ENCODE measurements at regions not wholly inside any gene's neighbourhood (a gene's known extent, or its start where the extent isn't known, plus 50 kb on each side); places are given as distances from the start of the nearest gene placed in this dataset.

GRCh38 chr5:15406478-15406877, 93.5 kb upstream of the FBXL7 start:
- Mint-ChIP-seq H3K4me1 (ENCODE audit: low read depth) (no peaks in the 10 kb centered on the region), H3K27me3 (ENCODE audit: low read depth) (no peaks in the 10 kb centered on the region), H3K27ac (no peak overlapping the region), H3K36me3 (ENCODE audit: insufficient read depth in 2 of 2) (no peaks in the 10 kb centered on the region), H3K4me3 (no peak overlapping the region), H3K9me3 (peaks cover 2 to 7% of the 10 kb centered on the region in 2 donors)
- DNase-seq = no peak
- no peak for ATAC-seq (replicated peaks in 1 of 2)

- DNase-seq (no peak), ATAC-seq (replicated peaks in 1 of 2) (no peak)
- Mint-ChIP-seq H3K27ac (no peak overlapping the region), H3K27me3 (ENCODE audit: low read depth) (no peaks in the 10 kb centered on the region), H3K4me1 (ENCODE audit: low read depth) (no peaks in the 10 kb centered on the region), H3K4me3 (no peak overlapping the region), H3K9me3 (peaks cover 0 to 3% of the 10 kb centered on the region in 2 donors), H3K36me3 (ENCODE audit: insufficient read depth in 2 of 2) (no peaks in the 10 kb centered on the region)
These were observed 106.8 kb upstream of the FBXL7 start for GRCh38 chr5:15393146-15393545.

GRCh38 chr5:15391704-15392397, 108.1 kb upstream of the FBXL7 start:
- Mint-ChIP-seq H3K9me3 (no peaks in the 10 kb centered on the region), H3K4me1 (ENCODE audit: low read depth) (no peaks in the 10 kb centered on the region), H3K4me3 (no peak overlapping the region), H3K27me3 (ENCODE audit: low read depth) (no peaks in the 10 kb centered on the region), H3K36me3 (ENCODE audit: insufficient read depth in 2 of 2) (no peaks in the 10 kb centered on the region), H3K27ac (no peak overlapping the region)
- ATAC-seq (replicated peaks in 1 of 2) (no peak), DNase-seq (no peak)

- no peaks in the 10 kb centered on the region for H3K4me1 Mint-ChIP-seq (ENCODE audit: low read depth)
- H3K9me3 Mint-ChIP-seq = no peaks in the 10 kb centered on the region
- H3K4me3 Mint-ChIP-seq = no peak overlapping the region
- DNase-seq (no peak), ATAC-seq (replicated peaks in 1 of 2) (no peak)
- no peaks in the 10 kb centered on the region for H3K27me3 Mint-ChIP-seq (ENCODE audit: low read depth)
- H3K27ac Mint-ChIP-seq = no peak overlapping the region
- no peaks in the 10 kb centered on the region for H3K36me3 Mint-ChIP-seq (ENCODE audit: insufficient read depth in 2 of 2)
These were observed 111.1 kb upstream of the FBXL7 start for GRCh38 chr5:15388866-15389265.

- Mint-ChIP-seq H3K27ac (no peak overlapping the region), H3K27me3 (ENCODE audit: low read depth) (no peaks in the 10 kb centered on the region), H3K4me3 (no peak overlapping the region), H3K36me3 (ENCODE audit: insufficient read depth in 2 of 2) (no peaks in the 10 kb centered on the region), H3K4me1 (ENCODE audit: low read depth) (no peaks in the 10 kb centered on the region), H3K9me3 (no peaks in the 10 kb centered on the region)
- DNase-seq = no peak
- ATAC-seq (replicated peaks in 1 of 2) = no peak
These were observed 112.0 kb upstream of the FBXL7 start for GRCh38 chr5:15387931-15388524.

- H3K9me3 Mint-ChIP-seq = no peaks in the 10 kb centered on the region
- H3K27ac Mint-ChIP-seq = no peak overlapping the region
- no peak for DNase-seq
- ATAC-seq (replicated peaks in 1 of 2) = no peak
- H3K4me3 Mint-ChIP-seq = no peak overlapping the region
- H3K4me1 Mint-ChIP-seq (ENCODE audit: low read depth) = no peaks in the 10 kb centered on the region
- no peaks in the 10 kb centered on the region for H3K36me3 Mint-ChIP-seq (ENCODE audit: insufficient read depth in 2 of 2)
- H3K27me3 Mint-ChIP-seq (ENCODE audit: low read depth) = no peaks in the 10 kb centered on the region
These were observed 113.9 kb upstream of the FBXL7 start for GRCh38 chr5:15386122-15386521.

GRCh38 chr5:15385553-15385952, 114.4 kb upstream of the FBXL7 start:
- no peaks in the 10 kb centered on the region for H3K4me1 Mint-ChIP-seq (ENCODE audit: low read depth)
- H3K36me3 Mint-ChIP-seq (ENCODE audit: insufficient read depth in 2 of 2) = no peaks in the 10 kb centered on the region
- no peak overlapping the region for H3K27ac Mint-ChIP-seq
- H3K4me3 Mint-ChIP-seq = no peak overlapping the region
- ATAC-seq (replicated peaks in 1 of 2) (no peak), DNase-seq (no peak)
- no peaks in the 10 kb centered on the region for H3K9me3 Mint-ChIP-seq
- no peaks in the 10 kb centered on the region for H3K27me3 Mint-ChIP-seq (ENCODE audit: low read depth)

- Mint-ChIP-seq H3K4me1 (ENCODE audit: low read depth) (no peaks in the 10 kb centered on the region), H3K9me3 (peaks cover 0 to 3% of the 10 kb centered on the region in 2 donors), H3K4me3 (no peak overlapping the region), H3K36me3 (ENCODE audit: insufficient read depth in 2 of 2) (no peaks in the 10 kb centered on the region), H3K27me3 (ENCODE audit: low read depth) (no peaks in the 10 kb centered on the region), H3K27ac (no peak overlapping the region)
- DNase-seq = no peak
- ATAC-seq (replicated peaks in 1 of 2) = no peak
These were observed 114.9 kb upstream of the FBXL7 start for GRCh38 chr5:15385037-15385436.

GRCh38 chr5:15384581-15384980, 115.4 kb upstream of the FBXL7 start:
- Mint-ChIP-seq H3K27ac (no peak overlapping the region), H3K27me3 (ENCODE audit: low read depth) (no peaks in the 10 kb centered on the region), H3K36me3 (ENCODE audit: insufficient read depth in 2 of 2) (no peaks in the 10 kb centered on the region), H3K4me3 (no peak overlapping the region), H3K4me1 (ENCODE audit: low read depth) (no peaks in the 10 kb centered on the region), H3K9me3 (peaks cover 0 to 6% of the 10 kb centered on the region in 2 donors)
- ATAC-seq (replicated peaks in 1 of 2) (no peak), DNase-seq (no peak)

- Mint-ChIP-seq H3K36me3 (ENCODE audit: insufficient read depth in 2 of 2) (no peaks in the 10 kb centered on the region), H3K27me3 (ENCODE audit: low read depth) (no peaks in the 10 kb centered on the region), H3K4me3 (no peak overlapping the region), H3K27ac (no peak overlapping the region), H3K9me3 (peaks cover 0 to 9% of the 10 kb centered on the region in 2 donors), H3K4me1 (ENCODE audit: low read depth) (no peaks in the 10 kb centered on the region)
- DNase-seq (no peak), ATAC-seq (replicated peaks in 1 of 2) (no peak)
These were observed 115.8 kb upstream of the FBXL7 start for GRCh38 chr5:15384176-15384575.

- no peak overlapping the region for H3K4me3 Mint-ChIP-seq
- H3K27me3 Mint-ChIP-seq (ENCODE audit: low read depth) = no peaks in the 10 kb centered on the region
- no peak for DNase-seq
- H3K9me3 Mint-ChIP-seq = peaks cover 0 to 13% of the 10 kb centered on the region in 2 donors
- no peaks in the 10 kb centered on the region for H3K36me3 Mint-ChIP-seq (ENCODE audit: insufficient read depth in 2 of 2)
- no peaks in the 10 kb centered on the region for H3K4me1 Mint-ChIP-seq (ENCODE audit: low read depth)
- no peak for ATAC-seq (replicated peaks in 1 of 2)
- no peak overlapping the region for H3K27ac Mint-ChIP-seq
These were observed 116.5 kb upstream of the FBXL7 start for GRCh38 chr5:15383469-15383868.

GRCh38 chr5:15383021-15383420, 117.0 kb upstream of the FBXL7 start:
- no peak overlapping the region for H3K27ac Mint-ChIP-seq
- H3K9me3 Mint-ChIP-seq = peaks cover 0 to 13% of the 10 kb centered on the region in 2 donors
- H3K4me1 Mint-ChIP-seq (ENCODE audit: low read depth) = no peaks in the 10 kb centered on the region
- H3K4me3 Mint-ChIP-seq = no peak overlapping the region
- no peaks in the 10 kb centered on the region for H3K27me3 Mint-ChIP-seq (ENCODE audit: low read depth)
- ATAC-seq (replicated peaks in 1 of 2) (no peak), DNase-seq (no peak)
- no peaks in the 10 kb centered on the region for H3K36me3 Mint-ChIP-seq (ENCODE audit: insufficient read depth in 2 of 2)

- DNase-seq = no peak
- no peaks in the 10 kb centered on the region for H3K27me3 Mint-ChIP-seq (ENCODE audit: low read depth)
- ATAC-seq (replicated peaks in 1 of 2) = no peak
- H3K4me1 Mint-ChIP-seq (ENCODE audit: low read depth) = no peaks in the 10 kb centered on the region
- H3K27ac Mint-ChIP-seq = no peak overlapping the region
- no peaks in the 10 kb centered on the region for H3K36me3 Mint-ChIP-seq (ENCODE audit: insufficient read depth in 2 of 2)
- H3K4me3 Mint-ChIP-seq = no peak overlapping the region
- H3K9me3 Mint-ChIP-seq = peaks cover 0 to 16% of the 10 kb centered on the region in 2 donors
These were observed 122.2 kb upstream of the FBXL7 start for GRCh38 chr5:15377573-15378340.

Data from activated T-cell treated with anti-CD3 and anti-CD28 coated beads, Interleukin-2, amount 50 U/mL, for 72 hours (primary cell).